Right renal pelvis (tissue), 4 donors: ENCODE measurements at regions not wholly inside any gene's neighbourhood (a gene's known extent, or its start where the extent isn't known, plus 50 kb on each side); places are given as distances from the start of the nearest gene placed in this dataset.
"Not testable (repeated sequence)": the region's sequence is repeated elsewhere in the genome, so short reads cannot be mapped to it uniquely, and the experiment has no call there.

Source experiments
- DNase-seq, 4 donors: peaks; one replicate each; pipeline ENCODE4 v3.0.0-alpha.2; 2013; ENCODE audit warnings: low read depth in 4 of 4, low spot score in 3 of 4, missing footprints in 1 of 4

- no peak for DNase-seq
Measured at GRCh38 chr2:175373729-175374128, 192.2 kb upstream of the ATP5MC3 start.

- no peak for DNase-seq
Measured at GRCh38 chr2:175372704-175373701, 191.5 kb upstream of the ATP5MC3 start.

GRCh38 chr2:175371378-175371777, 189.9 kb upstream of the ATP5MC3 start:
- DNase-seq = no peak

GRCh38 chr2:175366815-175367214, 185.3 kb upstream of the ATP5MC3 start:
- DNase-seq = peak; percentile 41 to 54 (median 48)

- DNase-seq = no peak
Measured at GRCh38 chr2:175363699-175364098, 182.2 kb upstream of the ATP5MC3 start.

- no peak for DNase-seq
Measured at GRCh38 chr2:175362331-175362730, 180.8 kb upstream of the ATP5MC3 start.

GRCh38 chr2:175359710-175360109, 178.2 kb upstream of the ATP5MC3 start:
- no peak for DNase-seq

GRCh38 chr2:175356901-175357300, 175.4 kb upstream of the ATP5MC3 start:
- DNase-seq = no peak

- DNase-seq = no peak
Measured at GRCh38 chr2:175355246-175355645, 173.7 kb upstream of the ATP5MC3 start.

- no peak for DNase-seq
Measured at GRCh38 chr2:175353275-175353674, 171.8 kb upstream of the ATP5MC3 start.

GRCh38 chr2:175351512-175351911, 170.0 kb upstream of the ATP5MC3 start:
- DNase-seq = no peak

GRCh38 chr2:175350105-175350504, 168.6 kb upstream of the ATP5MC3 start:
- DNase-seq = no peak

GRCh38 chr2:175342085-175342484, 160.6 kb upstream of the ATP5MC3 start:
- DNase-seq = no peak

GRCh38 chr2:175330195-175330594, 148.7 kb upstream of the ATP5MC3 start:
- DNase-seq = no peak

GRCh38 chr2:175326801-175327200, 145.3 kb upstream of the ATP5MC3 start:
- DNase-seq = no peak

GRCh38 chr2:175326164-175326563, 144.7 kb upstream of the ATP5MC3 start:
- DNase-seq = not testable (repeated sequence)

- DNase-seq = no peak
Measured at GRCh38 chr2:175323162-175323561, 141.7 kb upstream of the ATP5MC3 start.

- no peak for DNase-seq
Measured at GRCh38 chr2:175318542-175318941, 137.0 kb upstream of the ATP5MC3 start.

- no peak for DNase-seq
Measured at GRCh38 chr2:175317751-175318150, 136.2 kb upstream of the ATP5MC3 start.

GRCh38 chr2:175312137-175312536, 130.6 kb upstream of the ATP5MC3 start:
- DNase-seq = no peak

GRCh38 chr2:175310813-175311504, 129.4 kb upstream of the ATP5MC3 start:
- DNase-seq = no peak

- DNase-seq = peak in 1 of 4 donors; percentile 9
Measured at GRCh38 chr2:175309799-175310198, 128.3 kb upstream of the ATP5MC3 start.
